ENCODE measurements at regions not wholly inside any gene's neighbourhood (a gene's known extent, or its start where the extent isn't known, plus 50 kb on each side); places are given as distances from the start of the nearest gene placed in this dataset.

- TF ChIP-seq CTCF (IDR thresholded peaks at IDR 0.05) (no peak), POLR2A (IDR thresholded peaks at IDR 0.05) (no peak)
Observed at GRCh38 chr7:84589012-84589411, 394.4 kb upstream of the SEMA3A start.

Data from thyroid gland (tissue), 4 donors.